ENCODE measurements at regions not wholly inside any gene's neighbourhood (a gene's known extent, or its start where the extent isn't known, plus 50 kb on each side); places are given as distances from the start of the nearest gene placed in this dataset.

DNA sequence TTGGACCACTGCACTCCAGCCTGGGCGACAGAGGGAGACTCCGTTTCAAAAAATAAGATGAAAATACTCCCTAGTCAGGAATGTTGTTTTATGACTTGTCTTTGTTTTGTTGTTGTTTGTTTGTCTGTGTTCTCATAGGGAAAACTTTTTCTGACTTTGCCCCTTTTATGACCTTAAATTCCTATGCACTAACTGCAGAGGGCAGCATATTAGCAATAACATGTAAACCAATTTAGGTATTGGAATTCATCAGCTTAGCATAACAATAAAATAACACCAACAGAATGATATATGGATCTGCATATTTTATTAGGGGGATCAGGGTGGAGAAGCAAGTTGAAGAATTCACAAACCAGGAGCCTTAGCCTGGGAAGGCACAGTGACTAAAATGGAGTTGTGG is 631.5 kb downstream of the SUCLG1 start:
- intact Hi-C loops (cut with micrococcal nuclease; ENCODE audit: unreplicated experiment): no loop called here
- H3K27ac ChIP-seq (ENCODE audit: low read depth, low read length, poor library complexity, severe bottlenecking): no peak overlapping the region
- no peak overlapping the region for H3K4me3 ChIP-seq (ENCODE audit: low read depth, low read length, poor library complexity, severe bottlenecking)
- no peaks in the 10 kb centered on the region for H3K27me3 ChIP-seq (replicated peaks; ENCODE audit: insufficient read depth, low read depth, low read length, poor library complexity)
- no TSS peak for BruUV-seq (replicated peaks)
- H3K4me1 ChIP-seq (ENCODE audit: insufficient read depth, low read length, poor library complexity, severe bottlenecking): no peaks in the 10 kb centered on the region
- POLR2A ChIA-PET (ENCODE audit: low non-redundant PET): no interaction called here
- CTCF ChIA-PET: no interaction called here
- TF ChIP-seq CTCF (conservative IDR thresholded peaks at IDR 0.05; ENCODE audit: low read depth, low read length) (no peak), EZH2 (IDR thresholded peaks at IDR 0.05; ENCODE audit: borderline replicate concordance, low read depth, low read length, poor library complexity, severe bottlenecking) (no peak)
- no peak for DNase-seq (ENCODE audit: low spot score)
- H3K36me3 ChIP-seq (ENCODE audit: insufficient read depth, low read length, poor library complexity, severe bottlenecking): no peaks in the 10 kb centered on the region
- H3K9me3 ChIP-seq (ENCODE audit: low read depth, low read length, poor library complexity, severe bottlenecking): peaks cover 6% of the 10 kb centered on the region

DNA sequence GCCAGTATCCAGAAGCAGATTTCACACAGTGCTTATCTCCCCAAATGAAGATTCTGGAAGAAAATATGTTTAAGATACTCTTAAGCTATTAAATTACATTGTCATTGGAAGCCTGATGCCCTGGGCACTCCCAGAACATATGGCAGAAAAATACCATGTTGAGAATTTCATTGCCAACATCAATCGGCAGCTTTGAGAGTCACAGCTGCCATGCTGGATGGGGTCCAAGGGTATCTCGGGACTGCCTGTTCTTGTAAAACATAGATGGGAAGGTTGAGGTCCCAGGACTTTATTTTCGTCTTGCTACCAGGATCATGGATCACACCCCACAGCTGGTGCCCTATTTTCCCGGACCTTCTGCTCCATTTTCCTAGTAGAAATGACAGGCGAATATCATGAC is 632.5 kb downstream of the SUCLG1 start:
- no peak for DNase-seq (ENCODE audit: low spot score)
- intact Hi-C loops (cut with micrococcal nuclease; ENCODE audit: unreplicated experiment): no loop called here
- H3K27me3 ChIP-seq (replicated peaks; ENCODE audit: insufficient read depth, low read depth, low read length, poor library complexity): no peaks in the 10 kb centered on the region
- H3K4me1 ChIP-seq (ENCODE audit: insufficient read depth, low read length, poor library complexity, severe bottlenecking): no peaks in the 10 kb centered on the region
- BruUV-seq (replicated peaks): no TSS peak
- TF ChIP-seq EZH2 (IDR thresholded peaks at IDR 0.05; ENCODE audit: borderline replicate concordance, low read depth, low read length, poor library complexity, severe bottlenecking) (no peak), CTCF (conservative IDR thresholded peaks at IDR 0.05; ENCODE audit: low read depth, low read length) (no peak)
- no peaks in the 10 kb centered on the region for H3K36me3 ChIP-seq (ENCODE audit: insufficient read depth, low read length, poor library complexity, severe bottlenecking)
- no peak overlapping the region for H3K27ac ChIP-seq (ENCODE audit: low read depth, low read length, poor library complexity, severe bottlenecking)
- ChIA-PET POLR2A (ENCODE audit: low non-redundant PET) (no interaction called here), CTCF (no interaction called here)
- H3K9me3 ChIP-seq (ENCODE audit: low read depth, low read length, poor library complexity, severe bottlenecking): peaks cover 6% of the 10 kb centered on the region
- H3K4me3 ChIP-seq (ENCODE audit: low read depth, low read length, poor library complexity, severe bottlenecking): no peak overlapping the region

GRCh38 chr2:83823229-83823628 is 635.9 kb downstream of the SUCLG1 start:
- no peak for DNase-seq (ENCODE audit: low spot score)
- peaks cover 6% of the 10 kb centered on the region for H3K9me3 ChIP-seq (ENCODE audit: low read depth, low read length, poor library complexity, severe bottlenecking)
- no peaks in the 10 kb centered on the region for H3K4me1 ChIP-seq (ENCODE audit: insufficient read depth, low read length, poor library complexity, severe bottlenecking)
- H3K36me3 ChIP-seq (ENCODE audit: insufficient read depth, low read length, poor library complexity, severe bottlenecking): no peaks in the 10 kb centered on the region
- no TSS peak for BruUV-seq (replicated peaks)
- H3K27me3 ChIP-seq (replicated peaks; ENCODE audit: insufficient read depth, low read depth, low read length, poor library complexity): no peaks in the 10 kb centered on the region
- TF ChIP-seq CTCF (conservative IDR thresholded peaks at IDR 0.05; ENCODE audit: low read depth, low read length) (no peak), EZH2 (IDR thresholded peaks at IDR 0.05; ENCODE audit: borderline replicate concordance, low read depth, low read length, poor library complexity, severe bottlenecking) (no peak)
- intact Hi-C loops (cut with micrococcal nuclease; ENCODE audit: unreplicated experiment): no loop called here
- ChIA-PET POLR2A (ENCODE audit: low non-redundant PET) (no interaction called here), CTCF (no interaction called here)
- no peak overlapping the region for H3K4me3 ChIP-seq (ENCODE audit: low read depth, low read length, poor library complexity, severe bottlenecking)
- H3K27ac ChIP-seq (ENCODE audit: low read depth, low read length, poor library complexity, severe bottlenecking): no peak overlapping the region

All from A673 (cell line).